ENCODE measurements at regions not wholly inside any gene's neighbourhood (a gene's known extent, or its start where the extent isn't known, plus 50 kb on each side); places are given as distances from the start of the nearest gene placed in this dataset.

- H3K4me3 ChIP-seq (ENCODE audit: low read depth in 2 of 2, low read length in 1 of 2) = no peak overlapping the region
- peaks cover 4% of the 10 kb centered on the region for H3F3A ChIP-seq (replicated peaks; ENCODE audit: insufficient read depth)
- ChIA-PET POLR2A (no interaction called here), CTCF (no interaction called here)
- H3K9me3 ChIP-seq = no peaks in the 10 kb centered on the region
- H3K27me3 ChIP-seq (ENCODE audit: insufficient read depth) = no peaks in the 10 kb centered on the region
- no peaks in the 10 kb centered on the region for H3K79me2 ChIP-seq (ENCODE audit: insufficient read depth)
- no peaks in the 10 kb centered on the region for H3K9me2 ChIP-seq
- no peaks in the 10 kb centered on the region for H3K36me3 ChIP-seq (replicated peaks in 1 of 2; ENCODE audit: control insufficient read depth in 1 of 2, insufficient read depth in 2 of 2, low read length in 1 of 2)
- no peak for TF ChIP-seq GABPA (IDR thresholded peaks at IDR 0.05; ENCODE audit: low read depth)
- no peak for TF ChIP-seq MXI1 (IDR thresholded peaks at IDR 0.05; ENCODE audit: low read depth, low read length)
- no peak for TF ChIP-seq TEAD4 (IDR thresholded peaks at IDR 0.05; ENCODE audit: borderline replicate concordance, insufficient read depth)
- no peak for TF ChIP-seq EP300 (IDR thresholded peaks at IDR 0.05; ENCODE audit: borderline replicate concordance in 1 of 2, low read depth in 1 of 2, low read length in 1 of 2)
- TF ChIP-seq, protein P1, sequence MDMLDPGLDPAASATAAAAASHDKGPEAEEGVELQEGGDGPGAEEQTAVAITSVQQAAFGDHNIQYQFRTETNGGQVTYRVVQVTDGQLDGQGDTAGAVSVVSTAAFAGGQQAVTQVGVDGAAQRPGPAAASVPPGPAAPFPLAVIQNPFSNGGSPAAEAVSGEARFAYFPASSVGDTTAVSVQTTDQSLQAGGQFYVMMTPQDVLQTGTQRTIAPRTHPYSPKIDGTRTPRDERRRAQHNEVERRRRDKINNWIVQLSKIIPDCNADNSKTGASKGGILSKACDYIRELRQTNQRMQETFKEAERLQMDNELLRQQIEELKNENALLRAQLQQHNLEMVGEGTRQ (IDR thresholded peaks at IDR 0.05; ENCODE audit: borderline replicate concordance, low read depth, low read length) = no peak
- TF ChIP-seq IRF3 (IDR thresholded peaks at IDR 0.05; ENCODE audit: low read depth, low read length) = no peak
- TF ChIP-seq EZH2phosphoT487 (IDR thresholded peaks at IDR 0.05; ENCODE audit: borderline replicate concordance, low read depth) = no peak
- TF ChIP-seq POLR2AphosphoS5 (IDR thresholded peaks at IDR 0.05; ENCODE audit: low read depth, low read length) = no peak
- TF ChIP-seq CHD2 (IDR thresholded peaks at IDR 0.05; ENCODE audit: low read length, partially characterized antibody) = no peak
- TF ChIP-seq NRF1 (IDR thresholded peaks at IDR 0.05; ENCODE audit: low read depth, low read length) = no peak
- no peak for TF ChIP-seq RAD21 (IDR thresholded peaks at IDR 0.05; ENCODE audit: low read length)
- TF ChIP-seq NFIC (IDR thresholded peaks at IDR 0.05; ENCODE audit: borderline replicate concordance) = no peak
- no peak for TF ChIP-seq TCF12 (IDR thresholded peaks at IDR 0.05)
- DNase-seq = no peak
- H3K27ac ChIP-seq (ENCODE audit: low read depth in 2 of 2, low read length in 1 of 2) = peak overlapping the region in 1 of 2 experiments; percentile 51; a peak in 2 of 4 replicates
- H3K4me1 ChIP-seq (ENCODE audit: control insufficient read depth in 1 of 2, insufficient read depth in 2 of 2, low read depth in 1 of 2, low read length in 1 of 2) = 0 out of 4 replicates have a peak, but pooled peaks cover 0 to 5% of the 10 kb centered on the region in 2 experiments
- H2AFZ ChIP-seq (ENCODE audit: low read depth) = peak overlapping the region; percentile 44; the same call in 1 of the 2 replicates
- no peak overlapping the region for H3K9ac ChIP-seq
- WGBS (ENCODE audit: low lambda C conversion rate) = 83% methylated on average over 1 of the region's 1 CpG
- H3K4me2 ChIP-seq = peak overlapping the region; percentile 16; the same call in 1 of the 2 replicates
- H4K20me1 ChIP-seq (ENCODE audit: insufficient read depth) = no peaks in the 10 kb centered on the region
These were observed 71.6 kb upstream of the KRAS start for GRCh38 chr12:25322351-25322750.

DNA sequence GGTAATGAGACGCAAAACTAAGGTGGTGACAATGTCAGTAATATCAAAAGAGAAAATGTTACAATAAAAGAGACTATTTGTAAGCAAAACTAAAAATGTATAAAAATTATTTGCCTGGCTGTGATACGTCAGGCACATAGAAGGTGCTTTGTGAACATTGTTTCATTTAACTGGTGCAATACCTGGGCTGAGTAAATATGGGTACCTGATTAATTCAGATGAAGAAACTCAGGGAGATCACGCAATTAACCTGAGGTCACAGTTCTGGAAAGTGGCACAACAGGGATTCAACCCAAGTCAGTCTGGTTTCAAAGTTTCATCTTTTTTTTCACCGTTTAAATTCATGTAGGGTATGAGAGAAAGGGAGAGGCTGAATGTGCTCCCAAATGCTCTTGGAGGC is 71.0 kb upstream of the KRAS start:
- Histone ChIP-seq H3K36me3 (replicated peaks in 1 of 2; ENCODE audit: control insufficient read depth in 1 of 2, insufficient read depth in 2 of 2, low read length in 1 of 2) (no peaks in the 10 kb centered on the region), H3K9me2 (no peaks in the 10 kb centered on the region), H3K4me1 (ENCODE audit: control insufficient read depth in 1 of 2, insufficient read depth in 2 of 2, low read depth in 1 of 2, low read length in 1 of 2) (0 out of 4 replicates have a peak, but pooled peaks cover 0 to 5% of the 10 kb centered on the region in 2 experiments), H3K79me2 (ENCODE audit: insufficient read depth) (no peaks in the 10 kb centered on the region), H3K27me3 (ENCODE audit: insufficient read depth) (no peaks in the 10 kb centered on the region), H2AFZ (ENCODE audit: low read depth) (no peak overlapping the region), H3K9me3 (no peaks in the 10 kb centered on the region), H4K20me1 (ENCODE audit: insufficient read depth) (no peaks in the 10 kb centered on the region), H3K4me2 (no peak overlapping the region), H3K9ac (no peak overlapping the region), H3K4me3 (ENCODE audit: low read depth in 2 of 2, low read length in 1 of 2) (no peak overlapping the region), H3F3A (replicated peaks; ENCODE audit: insufficient read depth) (peaks cover 4% of the 10 kb centered on the region), H3K27ac (ENCODE audit: low read depth in 2 of 2, low read length in 1 of 2) (no peak overlapping the region)
- whole genome bisulfite sequencing (ENCODE audit: low lambda C conversion rate) = 88% methylated on average over 4 of the region's 4 CpGs
- POLR2A ChIA-PET = no interaction called here
- no peak for DNase-seq
- CTCF ChIA-PET = no interaction called here
- TF ChIP-seq RXRA (IDR thresholded peaks at IDR 0.05; ENCODE audit: borderline replicate concordance, low read depth) (no peak), NRF1 (IDR thresholded peaks at IDR 0.05; ENCODE audit: low read depth, low read length) (no peak), FOSL2 (IDR thresholded peaks at IDR 0.05; ENCODE audit: borderline replicate concordance, low read depth) (no peak), POLR2AphosphoS5 (IDR thresholded peaks at IDR 0.05; ENCODE audit: low read depth, low read length) (no peak), ELF1 (IDR thresholded peaks at IDR 0.05) (no peak), RFX5 (IDR thresholded peaks at IDR 0.05; ENCODE audit: low read length) (no peak), RAD21 (IDR thresholded peaks at IDR 0.05; ENCODE audit: low read length) (no peak), SMC3 (IDR thresholded peaks at IDR 0.05; ENCODE audit: low read depth, low read length) (no peak)

All from SK-N-SH (cell line).